ENCODE measurements at regions not wholly inside any gene's neighbourhood (a gene's known extent, or its start where the extent isn't known, plus 50 kb on each side); places are given as distances from the start of the nearest gene placed in this dataset.

DNA sequence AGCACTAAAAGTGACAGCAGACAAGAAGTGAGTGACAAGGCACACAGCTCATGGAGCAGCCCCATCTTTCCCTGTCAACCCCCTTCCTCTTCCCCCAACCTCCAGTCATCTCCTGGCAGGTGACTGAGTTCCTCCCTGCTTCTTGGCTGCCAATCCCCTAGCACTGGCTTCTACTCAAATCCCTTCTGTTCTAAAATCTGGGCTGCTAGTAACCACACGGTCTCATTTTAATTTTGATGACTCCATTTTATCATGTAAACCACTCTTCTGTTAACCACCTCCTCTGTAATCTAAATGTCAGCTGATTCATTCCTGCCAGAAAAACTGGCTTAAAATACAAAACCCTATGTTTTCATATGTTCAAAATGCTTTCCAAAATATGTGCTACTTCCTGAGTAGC lies 419.8 kb upstream of the MON1B start:
- no peak overlapping the region for H3K4me3 ChIP-seq (ENCODE audit: low read depth, low read length)
- TF ChIP-seq, protein P1, sequence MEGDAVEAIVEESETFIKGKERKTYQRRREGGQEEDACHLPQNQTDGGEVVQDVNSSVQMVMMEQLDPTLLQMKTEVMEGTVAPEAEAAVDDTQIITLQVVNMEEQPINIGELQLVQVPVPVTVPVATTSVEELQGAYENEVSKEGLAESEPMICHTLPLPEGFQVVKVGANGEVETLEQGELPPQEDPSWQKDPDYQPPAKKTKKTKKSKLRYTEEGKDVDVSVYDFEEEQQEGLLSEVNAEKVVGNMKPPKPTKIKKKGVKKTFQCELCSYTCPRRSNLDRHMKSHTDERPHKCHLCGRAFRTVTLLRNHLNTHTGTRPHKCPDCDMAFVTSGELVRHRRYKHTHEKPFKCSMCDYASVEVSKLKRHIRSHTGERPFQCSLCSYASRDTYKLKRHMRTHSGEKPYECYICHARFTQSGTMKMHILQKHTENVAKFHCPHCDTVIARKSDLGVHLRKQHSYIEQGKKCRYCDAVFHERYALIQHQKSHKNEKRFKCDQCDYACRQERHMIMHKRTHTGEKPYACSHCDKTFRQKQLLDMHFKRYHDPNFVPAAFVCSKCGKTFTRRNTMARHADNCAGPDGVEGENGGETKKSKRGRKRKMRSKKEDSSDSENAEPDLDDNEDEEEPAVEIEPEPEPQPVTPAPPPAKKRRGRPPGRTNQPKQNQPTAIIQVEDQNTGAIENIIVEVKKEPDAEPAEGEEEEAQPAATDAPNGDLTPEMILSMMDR (IDR thresholded peaks at IDR 0.05; ENCODE audit: control insufficient read depth, extremely low read depth, insufficient read depth): no peak
- no peak for DNase-seq (ENCODE audit: low read depth)

DNA sequence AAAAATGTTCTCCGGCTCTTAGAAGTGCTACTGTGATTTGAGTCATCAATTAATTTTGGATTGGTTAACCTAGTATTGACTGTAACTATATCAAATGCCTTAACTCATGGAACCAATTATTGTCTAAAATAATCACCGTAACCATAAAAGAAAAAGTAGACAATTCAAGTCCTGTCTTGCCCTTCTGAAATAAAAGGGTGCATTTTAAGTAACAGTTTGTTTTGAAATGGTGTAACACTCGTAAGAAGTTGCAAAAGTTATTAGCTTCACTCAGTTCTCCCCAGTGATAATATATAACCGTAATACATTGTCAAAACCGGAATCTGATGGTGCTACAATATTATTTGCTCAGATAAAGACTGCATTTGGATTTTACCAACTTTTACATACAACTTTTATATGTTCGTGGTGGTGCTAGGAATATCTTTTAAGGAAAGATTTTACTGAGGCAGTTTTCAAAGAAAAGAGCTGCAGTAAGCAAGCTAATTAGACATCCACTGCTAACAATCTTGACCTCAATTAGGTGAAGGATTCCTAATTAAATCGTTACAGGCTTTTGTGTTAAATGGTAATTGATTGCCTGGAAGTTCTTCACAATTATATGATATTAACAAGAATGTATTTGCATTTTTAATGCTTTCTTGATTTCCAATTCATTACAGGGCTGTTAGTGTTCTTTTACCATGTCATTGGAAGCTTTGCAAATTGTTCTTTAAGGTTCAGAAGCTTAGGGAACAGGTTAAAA lies 413.1 kb upstream of the MON1B start:
- H3K4me3 ChIP-seq (ENCODE audit: low read depth, low read length): no peak overlapping the region
- DNase-seq (ENCODE audit: low read depth): no peak
- TF ChIP-seq, protein P1 (IDR thresholded peaks at IDR 0.05; ENCODE audit: control insufficient read depth, extremely low read depth, insufficient read depth): no peak

DNA sequence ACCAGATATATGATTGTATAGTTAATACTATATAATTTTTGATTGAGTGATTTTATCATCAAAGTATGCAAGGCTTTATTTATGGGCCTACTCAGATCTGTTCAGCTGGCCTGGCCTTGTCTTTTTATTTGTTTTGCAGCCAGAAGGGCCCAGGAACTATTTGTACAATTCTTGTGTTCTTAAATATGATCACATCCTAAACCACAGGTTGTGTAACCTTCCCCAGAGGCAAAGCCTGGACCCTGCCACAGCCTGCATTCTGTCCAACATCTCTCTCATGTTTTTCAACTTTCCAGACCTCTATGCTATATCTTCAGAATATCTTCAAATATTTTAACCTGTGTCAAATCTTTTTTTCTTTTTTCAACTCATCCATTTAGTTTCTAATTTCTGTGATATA lies 410.4 kb upstream of the MON1B start:
- no peak overlapping the region for H3K4me3 ChIP-seq (ENCODE audit: low read depth, low read length)
- TF ChIP-seq, protein P1 (IDR thresholded peaks at IDR 0.05; ENCODE audit: control insufficient read depth, extremely low read depth, insufficient read depth): no peak
- DNase-seq (ENCODE audit: low read depth): peak; percentile 6

DNA sequence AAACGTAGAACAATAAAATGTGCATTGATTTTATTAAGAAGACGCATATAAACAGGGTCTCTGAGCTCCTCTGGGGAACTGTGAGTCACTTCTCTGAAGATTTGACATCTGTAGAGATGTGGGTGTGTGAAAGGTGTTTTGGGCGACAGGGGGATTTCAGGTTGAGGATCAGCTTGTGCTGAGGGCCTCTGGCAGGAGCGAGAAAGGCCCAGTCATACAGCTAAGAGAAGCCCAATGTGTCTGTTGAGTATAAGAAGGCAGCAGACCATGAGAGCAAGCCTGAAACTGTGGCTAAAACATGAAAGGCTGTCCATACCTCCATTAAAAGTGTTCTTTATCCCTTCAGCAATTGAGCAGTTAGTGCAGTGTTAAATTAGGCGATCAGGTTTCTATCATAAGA lies 406.5 kb upstream of the MON1B start:
- no peak overlapping the region for H3K4me3 ChIP-seq (ENCODE audit: low read depth, low read length)
- DNase-seq (ENCODE audit: low read depth): no peak
- TF ChIP-seq, protein P1 (IDR thresholded peaks at IDR 0.05; ENCODE audit: control insufficient read depth, extremely low read depth, insufficient read depth): no peak

DNA sequence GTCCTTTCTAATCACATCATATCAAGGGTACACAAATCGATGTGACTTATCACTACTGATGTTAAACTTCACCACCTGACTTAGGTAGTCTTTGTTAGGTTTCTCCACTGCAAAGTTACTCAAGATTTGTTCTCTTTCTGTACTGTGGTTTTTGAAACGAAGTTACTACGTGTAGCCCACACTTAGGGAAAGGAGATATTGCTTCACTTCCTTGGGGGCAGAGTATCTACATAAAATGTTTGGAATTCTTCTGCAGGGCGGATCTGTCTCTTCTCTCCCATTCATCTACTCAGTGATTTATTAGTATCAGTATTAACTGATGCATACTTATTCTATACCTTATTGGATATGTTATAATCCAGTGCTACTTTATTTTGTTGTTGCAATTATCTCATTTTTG lies 403.6 kb upstream of the MON1B start:
- TF ChIP-seq, protein P1 (IDR thresholded peaks at IDR 0.05; ENCODE audit: control insufficient read depth, extremely low read depth, insufficient read depth): no peak
- DNase-seq (ENCODE audit: low read depth): no peak
- no peak overlapping the region for H3K4me3 ChIP-seq (ENCODE audit: low read depth, low read length)

DNA sequence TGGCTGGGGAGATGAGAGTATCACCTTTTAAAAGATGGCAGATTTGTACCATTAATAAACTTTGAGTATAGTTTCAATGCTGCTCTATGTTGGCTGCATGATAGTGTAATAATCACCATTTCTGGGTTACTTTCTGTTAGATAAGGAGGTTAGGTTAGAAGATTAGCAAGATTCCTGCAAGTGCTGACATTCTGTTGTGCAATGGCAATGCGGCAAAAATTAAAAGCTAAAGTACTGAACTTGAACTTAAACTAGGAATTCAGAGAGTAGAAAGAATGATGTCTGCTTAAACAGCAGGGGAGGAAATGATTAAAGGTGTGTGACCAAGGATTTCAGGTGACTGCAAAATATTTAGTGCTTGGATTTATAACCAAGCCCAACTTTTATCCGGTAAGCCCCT lies 399.8 kb upstream of the MON1B start:
- DNase-seq (ENCODE audit: low read depth): no peak
- TF ChIP-seq, protein P1 (IDR thresholded peaks at IDR 0.05; ENCODE audit: control insufficient read depth, extremely low read depth, insufficient read depth): no peak
- no peak overlapping the region for H3K4me3 ChIP-seq (ENCODE audit: low read depth, low read length)

DNA sequence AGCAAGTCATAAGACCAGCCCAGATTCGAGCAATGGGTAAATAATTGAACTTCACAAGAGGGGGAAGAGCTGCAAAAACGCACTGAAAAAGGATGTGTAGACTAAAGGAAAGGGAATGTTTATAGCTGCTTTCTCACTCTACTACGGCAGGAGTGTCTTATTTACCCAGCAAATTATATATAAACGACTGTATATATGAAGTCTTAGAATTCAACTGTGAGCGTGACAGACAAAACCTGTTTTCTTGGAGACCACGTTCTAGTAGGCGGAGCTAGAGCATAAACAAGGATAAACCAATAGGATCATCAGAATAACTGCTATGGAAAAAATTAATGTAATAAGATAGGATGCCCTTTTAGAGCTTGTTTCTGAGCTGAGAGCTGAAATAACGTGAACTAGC lies 394.6 kb upstream of the MON1B start:
- DNase-seq (ENCODE audit: low read depth): peak; percentile 15
- no peak overlapping the region for H3K4me3 ChIP-seq (ENCODE audit: low read depth, low read length)
- TF ChIP-seq, protein P1 (IDR thresholded peaks at IDR 0.05; ENCODE audit: control insufficient read depth, extremely low read depth, insufficient read depth): no peak
